ENCODE measurements at regions not wholly inside any gene's neighbourhood (a gene's known extent, or its start where the extent isn't known, plus 50 kb on each side); places are given as distances from the start of the nearest gene placed in this dataset.

GRCh38 chr4:147020456-147020855 lies 74.8 kb upstream of the TTC29 start:
- H3K27me3 ChIP-seq (ENCODE audit: control insufficient read depth, insufficient read depth, low read length), result no peaks in the 10 kb centered on the region
- no peak overlapping the region for H3K4me3 ChIP-seq (ENCODE audit: low read length in 3 of 3)
- TF ChIP-seq CTCF (IDR thresholded peaks at IDR 0.05; ENCODE audit: borderline replicate concordance, extremely low read depth, insufficient read depth), result no peak
- intact Hi-C loops (cut with DNase I), result no loop called here
- H3K27ac ChIP-seq (ENCODE audit: low read depth in 2 of 2, low read length in 2 of 2), result no peak overlapping the region
- no peaks in the 10 kb centered on the region for H3K4me1 ChIP-seq (ENCODE audit: control insufficient read depth in 2 of 3, insufficient read depth in 2 of 3, low read depth in 1 of 3, low read length in 3 of 3)
- no peaks in the 10 kb centered on the region for H3K36me3 ChIP-seq (ENCODE audit: control insufficient read depth in 2 of 3, insufficient read depth in 3 of 3, low read length in 3 of 3)
- H3K9ac ChIP-seq (ENCODE audit: low read length in 3 of 3), result no peak overlapping the region
- peaks cover 0 to 5% (median 0%) of the 10 kb centered on the region in 3 donors for H3K9me3 ChIP-seq (ENCODE audit: control insufficient read depth in 2 of 3, insufficient read depth in 1 of 3, low read length in 3 of 3)
- DNase-seq (no peak), FAIRE-seq (no peak)

- Histone ChIP-seq H3K27ac (ENCODE audit: low read depth in 2 of 2, low read length in 2 of 2) (no peak overlapping the region), H3K27me3 (ENCODE audit: control insufficient read depth, insufficient read depth, low read length) (no peaks in the 10 kb centered on the region), H3K4me1 (ENCODE audit: control insufficient read depth in 2 of 3, insufficient read depth in 2 of 3, low read depth in 1 of 3, low read length in 3 of 3) (no peaks in the 10 kb centered on the region), H3K36me3 (ENCODE audit: control insufficient read depth in 2 of 3, insufficient read depth in 3 of 3, low read length in 3 of 3) (no peaks in the 10 kb centered on the region), H3K9ac (ENCODE audit: low read length in 3 of 3) (no peak overlapping the region), H3K4me3 (ENCODE audit: low read length in 3 of 3) (no peak overlapping the region), H3K9me3 (ENCODE audit: control insufficient read depth in 2 of 3, insufficient read depth in 1 of 3, low read length in 3 of 3) (peaks cover 0 to 5% (median 0%) of the 10 kb centered on the region in 3 donors)
- FAIRE-seq (no peak), DNase-seq (no peak)
- intact Hi-C loops (cut with DNase I), result no loop called here
- no peak for TF ChIP-seq CTCF (IDR thresholded peaks at IDR 0.05; ENCODE audit: borderline replicate concordance, extremely low read depth, insufficient read depth)
These were observed 79.4 kb upstream of the TTC29 start for GRCh38 chr4:147025042-147025441.

GRCh38 chr4:147029296-147029695 lies 83.6 kb upstream of the TTC29 start:
- intact Hi-C loops (cut with DNase I), result no loop called here
- DNase-seq, result no peak
- no peak overlapping the region for H3K27ac ChIP-seq (ENCODE audit: low read depth in 2 of 2, low read length in 2 of 2)
- no peaks in the 10 kb centered on the region for H3K27me3 ChIP-seq (ENCODE audit: control insufficient read depth, insufficient read depth, low read length)
- FAIRE-seq, result no peak
- no peak overlapping the region for H3K4me3 ChIP-seq (ENCODE audit: low read length in 3 of 3)
- H3K9me3 ChIP-seq (ENCODE audit: control insufficient read depth in 2 of 3, insufficient read depth in 1 of 3, low read length in 3 of 3), result no peaks in the 10 kb centered on the region
- no peak for TF ChIP-seq CTCF (IDR thresholded peaks at IDR 0.05; ENCODE audit: borderline replicate concordance, extremely low read depth, insufficient read depth)
- H3K36me3 ChIP-seq (ENCODE audit: control insufficient read depth in 2 of 3, insufficient read depth in 3 of 3, low read length in 3 of 3), result no peaks in the 10 kb centered on the region
- no peaks in the 10 kb centered on the region for H3K4me1 ChIP-seq (ENCODE audit: control insufficient read depth in 2 of 3, insufficient read depth in 2 of 3, low read depth in 1 of 3, low read length in 3 of 3)
- H3K9ac ChIP-seq (ENCODE audit: low read length in 3 of 3), result no peak overlapping the region

- Histone ChIP-seq H3K9me3 (ENCODE audit: control insufficient read depth in 2 of 3, insufficient read depth in 1 of 3, low read length in 3 of 3) (no peaks in the 10 kb centered on the region), H3K4me3 (ENCODE audit: low read length in 3 of 3) (no peak overlapping the region), H3K4me1 (ENCODE audit: control insufficient read depth in 2 of 3, insufficient read depth in 2 of 3, low read depth in 1 of 3, low read length in 3 of 3) (no peaks in the 10 kb centered on the region), H3K36me3 (ENCODE audit: control insufficient read depth in 2 of 3, insufficient read depth in 3 of 3, low read length in 3 of 3) (no peaks in the 10 kb centered on the region), H3K27me3 (ENCODE audit: control insufficient read depth, insufficient read depth, low read length) (no peaks in the 10 kb centered on the region), H3K27ac (ENCODE audit: low read depth in 2 of 2, low read length in 2 of 2) (no peak overlapping the region), H3K9ac (ENCODE audit: low read length in 3 of 3) (no peak overlapping the region)
- DNase-seq (no peak), FAIRE-seq (no peak)
- no peak for TF ChIP-seq CTCF (IDR thresholded peaks at IDR 0.05; ENCODE audit: borderline replicate concordance, extremely low read depth, insufficient read depth)
- intact Hi-C loops (cut with DNase I), result no loop called here
These were observed 88.7 kb upstream of the TTC29 start for GRCh38 chr4:147034372-147034771.

Measured in kidney (tissue), 13 donors.